Inflammatory macrophage (primary cell): ENCODE measurements at regions not wholly inside any gene's neighbourhood (a gene's known extent, or its start where the extent isn't known, plus 50 kb on each side); places are given as distances from the start of the nearest gene placed in this dataset.

ENCODE experiments used
- DNase-seq, 2 donors: peaks; one replicate each; pipeline ENCODE4 v3.0.0-alpha.2; 2020 to 2022

DNA sequence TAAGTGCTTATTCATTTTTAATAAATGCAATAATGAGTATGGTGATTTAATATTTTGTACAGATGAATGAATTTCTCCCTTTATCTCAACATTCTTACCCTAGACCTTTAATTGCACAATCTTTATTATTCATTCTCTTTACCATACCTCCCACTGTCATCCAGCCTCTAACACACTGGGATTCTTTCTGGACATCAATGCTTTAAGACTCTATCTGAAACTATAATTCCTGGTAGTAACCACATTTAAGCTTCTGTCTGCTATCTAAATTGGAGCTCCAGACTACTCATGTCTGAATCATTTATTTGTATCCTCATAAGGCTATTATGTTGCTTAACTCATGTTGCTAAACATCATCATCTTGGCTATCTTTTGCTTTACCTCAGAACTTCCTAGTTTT is 270.2 kb downstream of the ALG10B start:
- DNase-seq = peak; percentile 33 to 77

DNA sequence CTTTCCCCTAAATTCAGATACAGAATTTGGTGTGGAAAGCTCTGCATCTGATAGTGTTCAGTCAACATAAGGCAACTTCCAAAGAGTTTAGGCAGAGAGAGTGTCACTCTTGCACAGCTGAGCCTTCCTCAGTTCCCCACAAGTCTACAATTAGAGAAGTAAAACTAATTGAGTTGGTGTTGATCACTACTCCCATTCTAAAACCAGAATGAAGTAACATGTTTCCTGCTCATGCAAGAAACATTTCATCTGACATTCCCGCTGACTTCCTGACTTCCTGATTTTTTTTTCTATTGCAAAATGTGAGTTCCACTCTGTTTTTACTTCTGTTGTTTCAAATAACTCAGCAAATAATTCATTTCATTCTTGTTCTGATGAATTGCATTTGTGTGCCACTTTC is 271.0 kb downstream of the ALG10B start:
- peak; percentile 80 to 88 for DNase-seq

DNA sequence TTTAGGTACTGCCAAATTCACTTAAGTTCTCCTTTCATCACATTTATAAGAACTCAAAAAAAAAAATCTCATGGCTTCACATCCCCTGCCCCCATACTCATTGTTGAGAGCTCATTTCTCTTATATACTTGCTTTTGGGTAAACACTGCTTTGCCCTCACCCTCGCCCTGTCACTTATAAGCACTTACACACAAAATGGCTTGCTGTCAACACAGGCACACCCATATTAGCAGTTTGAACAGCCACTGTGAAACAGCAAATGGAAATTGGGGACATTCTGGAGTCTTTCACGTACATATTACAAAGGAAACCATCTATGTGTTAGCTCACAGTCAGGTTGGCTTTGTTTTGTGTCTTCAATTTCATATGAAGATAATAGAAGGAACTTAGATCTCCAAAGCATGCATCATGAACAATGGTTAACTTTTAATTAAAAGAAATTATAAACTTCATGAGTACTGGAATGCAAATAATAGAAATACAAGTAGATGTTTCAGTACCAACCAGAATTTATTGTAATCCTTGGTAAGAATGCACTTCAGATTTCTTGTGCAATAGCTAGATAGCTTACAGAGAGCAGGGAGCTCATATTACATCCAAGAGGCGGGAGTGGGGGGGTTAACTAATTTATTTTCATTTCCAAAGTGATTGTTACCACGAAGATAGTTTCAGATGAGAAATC is 272.2 kb downstream of the ALG10B start:
- no peak for DNase-seq

DNA sequence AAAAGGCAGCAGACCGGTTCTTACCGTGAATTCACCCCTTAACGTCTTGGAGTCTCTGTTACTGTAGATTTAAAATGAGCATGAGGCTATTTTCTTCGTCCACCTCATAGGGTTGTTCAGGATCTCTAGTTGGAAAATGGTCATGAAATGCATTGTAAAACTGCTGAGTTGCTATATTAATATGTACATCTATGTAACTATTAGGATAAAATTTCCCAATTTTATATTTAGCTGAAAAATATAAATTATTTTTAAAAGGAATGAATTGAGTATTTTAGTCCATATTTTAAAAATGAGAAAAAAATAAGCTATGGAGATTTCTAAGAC is 272.7 kb downstream of the ALG10B start:
- no peak for DNase-seq

DNA sequence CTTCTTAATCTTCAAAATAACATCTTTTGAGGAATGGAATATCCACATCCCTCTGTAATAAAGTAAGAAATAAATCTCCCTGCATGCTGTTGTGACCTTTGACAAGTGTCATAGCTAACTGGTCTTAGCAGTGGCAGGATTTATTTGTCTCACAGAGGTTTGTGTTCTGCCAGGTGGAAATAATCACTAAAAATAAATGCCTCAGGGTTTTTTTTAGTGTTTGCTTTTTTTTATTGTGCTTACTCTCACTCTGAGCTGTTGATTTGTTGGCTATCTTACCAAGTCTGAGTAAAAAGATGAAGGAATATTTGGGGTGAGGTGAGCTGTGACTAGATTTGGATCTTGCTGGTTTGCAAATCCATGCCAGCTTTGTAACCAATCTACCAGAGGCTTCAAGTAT is 285.4 kb downstream of the ALG10B start:
- no peak for DNase-seq
